Sigmoid colon (tissue), 6 donors: ENCODE measurements at regions not wholly inside any gene's neighbourhood (a gene's known extent, or its start where the extent isn't known, plus 50 kb on each side); places are given as distances from the start of the nearest gene placed in this dataset.

Source experiments
- DNase-seq: peaks from one replicate; pipeline ENCODE4 v3.0.0-alpha.2; 2019
- H3K27ac ChIP-seq, 4 donors: fragments of 200-600 bp; sonication (generic); one replicate each; pipeline ENCODE4 v1.5.1; 2016 to 2019; ENCODE audit warnings: mild to moderate bottlenecking in 1 of 4
- H3K27me3 ChIP-seq, 3 donors: fragments of 200-600 bp; sonication (generic); one replicate each; pipeline ENCODE4 v1.5.1; 2019; ENCODE audit warnings: mild to moderate bottlenecking in 1 of 3
- H3K36me3 ChIP-seq, 4 donors: fragments of 200-600 bp; sonication (generic); one replicate each; pipeline ENCODE4 v1.5.1; 2016 to 2019
- H3K4me1 ChIP-seq, 4 donors: fragments of 200-600 bp; sonication (generic); one replicate each; pipeline ENCODE4 v1.5.1; 2017 to 2019
- H3K4me3 ChIP-seq, 4 donors: fragments of 200-600 bp; sonication (generic); one replicate each; pipeline ENCODE4 v1.5.1; 2017 to 2019; ENCODE audit warnings: mild to moderate bottlenecking in 2 of 4, moderate library complexity in 1 of 4
- H3K9me3 ChIP-seq, 4 donors: fragments of 200-600 bp in 3 of 4; sonication (generic) in 3 of 4; one replicate each; pipeline versions ENCODE4 v1.5.1 to v1.6.1; 2013 to 2019
- CTCF ChIP-seq, 4 experiments: fragments of 450-650 bp in 3 of 4; fragments of 200-600 bp in 1 of 4; IDR thresholded peaks; one replicate each; pipeline ENCODE4 v1.5.1; 2016 to 2019; ENCODE audit warnings: antibody characterized with exemption in 4 of 4, mild to moderate bottlenecking in 3 of 4, moderate library complexity in 2 of 4
- EP300 ChIP-seq, 4 donors: sonication (generic); formaldehyde crosslinking; IDR thresholded peaks; one replicate each; pipeline ENCODE4 v1.6.1; 2017; ENCODE audit warnings: antibody characterized with exemption in 4 of 4
- POLR2A ChIP-seq, 2 donors: fragments of 450-650 bp; IDR thresholded peaks; one replicate each; pipeline ENCODE4 v1.6.1; 2016; ENCODE audit warnings: antibody characterized with exemption in 2 of 2, mild to moderate bottlenecking in 2 of 2, moderate library complexity in 2 of 2
- POLR2AphosphoS5 ChIP-seq, 4 donors: sonication (generic); formaldehyde crosslinking; IDR thresholded peaks; one replicate each; pipeline ENCODE4 v1.6.1; 2017; ENCODE audit warnings: antibody characterized with exemption in 4 of 4
- WGBS, 2 donors: extraction: QIAGEN DNeasy Blood & Tissue Kit; methylation state at CpG; one replicate each; pipeline ENCODE4 v1.1.7; 2013; 5-methylcytosine and 5-hydroxymethylcytosine counted together
- intact Hi-C: fragments of 100-400 bp; cut with DNase I; formaldehyde crosslinking; loops from one replicate; pipeline ENCODE4 v1.15.1; 2023
- donor health status: healthy with polysubstance abuse.
- donor health status: healthy.

GRCh38 chr1:232393010-232393409 lies 236.9 kb downstream of the SIPA1L2 start:
- intact Hi-C loops: no loop called here
- H3K36me3 ChIP-seq: peaks cover 0 to 14% (median 0%) of the 10 kb centered on the region in 4 donors
- 58 to 64% methylated on average over 4 of the region's 4 CpGs for WGBS, 2 donors
- H3K9me3 ChIP-seq: no peaks in the 10 kb centered on the region
- no peak for DNase-seq
- peaks cover 0 to 6% (median 0%) of the 10 kb centered on the region in 4 donors for H3K4me1 ChIP-seq
- TF ChIP-seq POLR2A (IDR thresholded peaks at IDR 0.05): no peak
- no peak for TF ChIP-seq EP300 (IDR thresholded peaks at IDR 0.05)
- no peak for TF ChIP-seq CTCF (IDR thresholded peaks at IDR 0.05)
- TF ChIP-seq POLR2AphosphoS5 (IDR thresholded peaks at IDR 0.05): no peak
- H3K4me3 ChIP-seq: no peak overlapping the region
- no peaks in the 10 kb centered on the region for H3K27me3 ChIP-seq
- no peak overlapping the region for H3K27ac ChIP-seq

DNA sequence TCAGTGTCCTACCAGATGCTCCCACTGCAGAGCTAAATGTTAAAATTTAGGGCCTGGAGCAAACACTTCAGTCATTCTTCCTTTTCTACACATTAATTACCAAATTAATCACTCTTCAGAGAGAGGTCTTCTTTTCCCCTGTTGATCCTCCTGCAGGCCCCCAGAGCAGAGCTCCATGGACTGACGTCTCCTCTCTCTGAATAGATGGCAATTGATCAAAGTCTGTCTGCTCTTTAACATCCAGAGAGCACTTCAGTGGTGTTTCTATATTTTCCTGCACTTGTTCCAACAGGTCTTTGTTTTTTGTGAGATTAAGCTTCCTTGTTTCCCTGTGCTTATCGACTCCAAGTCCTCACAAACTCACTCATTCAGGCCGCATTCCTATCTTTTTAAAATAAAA lies 239.3 kb downstream of the SIPA1L2 start:
- WGBS, 2 donors: 87 to 88% methylated on average over 3 of the region's 3 CpGs
- DNase-seq: no peak
- intact Hi-C loops: no loop called here

DNA sequence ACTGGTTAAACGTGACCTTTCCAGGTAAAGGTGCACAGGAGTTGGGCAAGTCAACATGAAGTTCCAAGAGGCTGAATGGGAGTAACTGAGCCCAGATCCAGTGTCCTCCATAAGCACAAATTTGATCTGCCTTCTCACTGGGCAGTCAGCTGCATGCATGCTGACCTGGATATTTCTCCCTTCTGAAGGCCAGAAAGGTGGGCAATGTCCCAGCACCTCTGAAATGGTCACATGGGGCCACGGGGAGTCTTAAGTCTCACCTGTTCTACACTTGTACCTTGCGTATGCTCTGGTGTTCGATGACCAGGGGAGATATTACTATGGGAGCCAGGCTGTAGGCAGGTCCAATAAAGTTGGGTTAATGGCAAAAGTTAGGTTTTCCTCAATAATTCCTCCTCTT lies 240.2 kb downstream of the SIPA1L2 start:
- Histone ChIP-seq H3K4me1 (peaks cover 0 to 6% (median 0%) of the 10 kb centered on the region in 4 donors), H3K4me3 (no peak overlapping the region), H3K36me3 (no peaks in the 10 kb centered on the region), H3K9me3 (no peaks in the 10 kb centered on the region), H3K27me3 (no peaks in the 10 kb centered on the region), H3K27ac (no peak overlapping the region)
- intact Hi-C loops: no loop called here
- 93% methylated on average over 4 of the region's 4 CpGs for WGBS, 2 donors
- DNase-seq: no peak
- TF ChIP-seq EP300 (IDR thresholded peaks at IDR 0.05): no peak
- TF ChIP-seq POLR2AphosphoS5 (IDR thresholded peaks at IDR 0.05): no peak
- TF ChIP-seq POLR2A (IDR thresholded peaks at IDR 0.05): no peak
- TF ChIP-seq CTCF (IDR thresholded peaks at IDR 0.05): no peak

More for the DNA sequence above, 239.3 kb downstream of the SIPA1L2 start:
- no peak overlapping the region for H3K27ac ChIP-seq
- TF ChIP-seq CTCF (IDR thresholded peaks at IDR 0.05): no peak
- TF ChIP-seq EP300 (IDR thresholded peaks at IDR 0.05): no peak
- H3K9me3 ChIP-seq: no peaks in the 10 kb centered on the region
- no peak overlapping the region for H3K4me3 ChIP-seq
- no peaks in the 10 kb centered on the region for H3K27me3 ChIP-seq
- H3K36me3 ChIP-seq: no peaks in the 10 kb centered on the region
- H3K4me1 ChIP-seq: peaks cover 0 to 6% (median 0%) of the 10 kb centered on the region in 4 donors

DNA sequence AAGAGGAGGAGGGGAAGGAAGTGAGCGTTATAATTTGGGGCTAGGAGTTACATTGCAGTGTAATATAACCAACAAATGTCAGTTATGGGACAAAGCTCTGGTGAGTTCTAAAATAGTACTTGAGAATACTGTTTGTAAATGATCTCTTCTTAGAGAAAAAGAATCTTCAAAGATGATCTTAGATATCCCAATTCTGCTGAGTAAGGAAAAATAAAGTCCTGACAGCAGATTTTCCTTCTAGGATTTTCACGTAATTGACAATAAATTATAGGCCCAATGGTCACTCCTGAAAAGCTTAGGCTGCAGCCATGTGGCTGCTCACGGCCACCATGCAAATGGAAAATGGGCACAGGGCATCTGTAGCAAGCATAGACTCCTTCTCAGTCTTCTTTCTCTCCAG lies 241.6 kb downstream of the SIPA1L2 start:
- TF ChIP-seq CTCF (IDR thresholded peaks at IDR 0.05) (no peak), EP300 (IDR thresholded peaks at IDR 0.05) (no peak), POLR2A (IDR thresholded peaks at IDR 0.05) (no peak), POLR2AphosphoS5 (IDR thresholded peaks at IDR 0.05) (no peak)
- no peaks in the 10 kb centered on the region for H3K36me3 ChIP-seq
- no peak overlapping the region for H3K4me3 ChIP-seq
- DNase-seq: no peak
- H3K4me1 ChIP-seq: peaks cover 0 to 6% (median 0%) of the 10 kb centered on the region in 4 donors
- no peaks in the 10 kb centered on the region for H3K9me3 ChIP-seq
- no peak overlapping the region for H3K27ac ChIP-seq
- H3K27me3 ChIP-seq: no peaks in the 10 kb centered on the region
- intact Hi-C loops: no loop called here
- 83 to 92% methylated on average over 3 of the region's 3 CpGs for WGBS, 2 donors

DNA sequence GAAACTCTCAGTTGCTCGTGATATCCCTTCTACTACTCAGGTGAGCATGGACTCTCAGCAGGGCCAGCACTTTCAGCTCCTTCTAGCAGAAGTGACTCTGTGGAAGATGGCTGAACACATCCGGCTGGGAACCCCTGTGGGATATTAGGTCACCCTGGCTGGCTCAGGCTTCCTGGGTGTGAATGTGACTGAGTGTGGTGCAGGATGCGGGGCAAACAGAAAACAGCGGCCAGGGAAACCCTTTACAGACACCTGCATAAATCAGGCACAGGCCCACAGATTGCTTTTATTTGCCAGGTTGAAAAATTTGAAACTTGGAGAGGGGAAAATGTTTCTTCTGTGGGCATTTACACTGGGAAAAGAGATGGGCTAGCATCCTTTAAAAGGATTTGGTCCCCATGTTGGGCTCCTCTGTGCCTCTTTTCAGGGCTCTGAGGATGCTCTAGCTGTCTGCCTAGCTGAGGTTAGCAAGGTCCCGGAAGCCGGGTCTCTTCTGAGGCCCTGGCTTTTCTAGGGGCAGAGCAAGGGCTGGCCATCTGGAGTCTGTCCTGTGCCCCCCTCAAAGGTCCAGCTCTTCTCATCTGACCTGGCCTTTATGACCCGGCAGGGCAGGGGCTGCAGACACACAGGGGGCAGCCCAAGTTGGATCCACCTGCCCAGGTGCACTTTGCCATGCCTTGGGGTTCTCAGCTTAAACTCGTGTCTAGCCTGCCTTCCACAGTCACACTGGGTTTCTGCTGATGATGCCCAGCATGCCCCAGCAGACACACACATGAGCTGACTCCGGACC lies 243.0 kb downstream of the SIPA1L2 start:
- peak; percentile 48 for DNase-seq
- WGBS, 2 donors: 92% methylated on average over 9 of the region's 9 CpGs
- H3K27ac ChIP-seq: no peak overlapping the region
- H3K4me1 ChIP-seq: no peaks in the 10 kb centered on the region
- intact Hi-C loops: no loop called here
- no peak for TF ChIP-seq POLR2A (IDR thresholded peaks at IDR 0.05)
- no peak for TF ChIP-seq POLR2AphosphoS5 (IDR thresholded peaks at IDR 0.05)
- no peak for TF ChIP-seq EP300 (IDR thresholded peaks at IDR 0.05)
- no peak for TF ChIP-seq CTCF (IDR thresholded peaks at IDR 0.05)
- H3K36me3 ChIP-seq: no peaks in the 10 kb centered on the region
- H3K9me3 ChIP-seq: no peaks in the 10 kb centered on the region
- no peak overlapping the region for H3K4me3 ChIP-seq
- no peaks in the 10 kb centered on the region for H3K27me3 ChIP-seq
